HFF-Myc (cell line): ENCODE measurements at regions not wholly inside any gene's neighbourhood (a gene's known extent, or its start where the extent isn't known, plus 50 kb on each side); places are given as distances from the start of the nearest gene placed in this dataset.

ENCODE experiments used
- DNase-seq: peaks from one replicate; pipeline ENCODE4 v3.0.0-alpha.2; 2011; ENCODE audit warnings: low read depth; ENCODE audit errors: extremely low read depth
- H3K4me3 ChIP-seq: replicated peaks from 2 replicates; pipeline ENCODE4 v1.5.1; 2011; ENCODE audit warnings: low read depth, mild to moderate bottlenecking, control low read depth, low read length
- CTCF ChIP-seq: IDR thresholded peaks from 2 replicates; pipeline ENCODE4 v1.5.1; 2012; ENCODE audit warnings: mild to moderate bottlenecking, low read depth, low read length, control low read depth; ENCODE audit errors: missing control alignments

- no peak overlapping the region for H3K4me3 ChIP-seq
Observed at GRCh38 chr4:107269175-107269574, 233.1 kb upstream of the DKK2 start.

GRCh38 chr4:107265859-107266258 lies 229.7 kb upstream of the DKK2 start:
- no peak for DNase-seq
- no peak overlapping the region for H3K4me3 ChIP-seq
- no peak for TF ChIP-seq CTCF

More at GRCh38 chr4:107269175-107269574, 233.1 kb upstream of the DKK2 start:
- DNase-seq, result no peak
- TF ChIP-seq CTCF, result no peak

GRCh38 chr4:107261241-107261874 lies 225.2 kb upstream of the DKK2 start:
- no peak overlapping the region for H3K4me3 ChIP-seq
- no peak for DNase-seq
- TF ChIP-seq CTCF, result no peak

GRCh38 chr4:107258359-107258758 lies 222.2 kb upstream of the DKK2 start:
- DNase-seq, result peak; percentile 78
- no peak for TF ChIP-seq CTCF
- no peak overlapping the region for H3K4me3 ChIP-seq

GRCh38 chr4:107255596-107255995 lies 219.5 kb upstream of the DKK2 start:
- no peak overlapping the region for H3K4me3 ChIP-seq
- no peak for DNase-seq
- TF ChIP-seq CTCF, result no peak

GRCh38 chr4:107255114-107255513 lies 219.0 kb upstream of the DKK2 start:
- DNase-seq, result no peak

More at GRCh38 chr4:107255114-107255513, 219.0 kb upstream of the DKK2 start:
- H3K4me3 ChIP-seq, result no peak overlapping the region
- TF ChIP-seq CTCF, result no peak
